ENCODE measurements at regions not wholly inside any gene's neighbourhood (a gene's known extent, or its start where the extent isn't known, plus 50 kb on each side); places are given as distances from the start of the nearest gene placed in this dataset.
"Not testable (repeated sequence)": the region's sequence is repeated elsewhere in the genome, so short reads cannot be mapped to it uniquely, and the experiment has no call there.

- no peak for DNase-seq (ENCODE audit: low read depth, low spot score)
Observed at GRCh38 chr10:52956461-52956860, 183.9 kb upstream of the MBL2 start.

GRCh38 chr10:52955337-52955736 lies 182.8 kb upstream of the MBL2 start:
- no peak for DNase-seq (ENCODE audit: low read depth, low spot score)

GRCh38 chr10:52954407-52954806 lies 181.8 kb upstream of the MBL2 start:
- no peak for DNase-seq (ENCODE audit: low read depth, low spot score)

- DNase-seq (ENCODE audit: low read depth, low spot score) = no peak
Observed at GRCh38 chr10:52952391-52953055, 179.9 kb upstream of the MBL2 start.

GRCh38 chr10:52951824-52952223 lies 179.2 kb upstream of the MBL2 start:
- no peak for DNase-seq (ENCODE audit: low read depth, low spot score)

GRCh38 chr10:52950578-52950977 lies 178.0 kb upstream of the MBL2 start:
- DNase-seq (ENCODE audit: low read depth, low spot score) = no peak

- DNase-seq (ENCODE audit: low read depth, low spot score) = no peak
Observed at GRCh38 chr10:52949899-52950298, 177.3 kb upstream of the MBL2 start.

- DNase-seq (ENCODE audit: low read depth, low spot score) = no peak
Observed at GRCh38 chr10:52946486-52946885, 173.9 kb upstream of the MBL2 start.

- DNase-seq (ENCODE audit: low read depth, low spot score) = not testable (repeated sequence)
Observed at GRCh38 chr10:52945521-52945920, 172.9 kb upstream of the MBL2 start.

- no peak for DNase-seq (ENCODE audit: low read depth, low spot score)
Observed at GRCh38 chr10:52940921-52941320, 168.3 kb upstream of the MBL2 start.

GRCh38 chr10:52939894-52940293 lies 167.3 kb upstream of the MBL2 start:
- no peak for DNase-seq (ENCODE audit: low read depth, low spot score)

- DNase-seq (ENCODE audit: low read depth, low spot score) = no peak
Observed at GRCh38 chr10:52933748-52934147, 161.2 kb upstream of the MBL2 start.

- DNase-seq (ENCODE audit: low read depth, low spot score) = no peak
Observed at GRCh38 chr10:52927678-52928077, 155.1 kb upstream of the MBL2 start.

GRCh38 chr10:52923520-52923919 lies 150.9 kb upstream of the MBL2 start:
- DNase-seq (ENCODE audit: low read depth, low spot score) = no peak

- no peak for DNase-seq (ENCODE audit: low read depth, low spot score)
Observed at GRCh38 chr10:52918714-52919305, 146.2 kb upstream of the MBL2 start.

- no peak for DNase-seq (ENCODE audit: low read depth, low spot score)
Observed at GRCh38 chr10:52915391-52915790, 142.8 kb upstream of the MBL2 start.

- no peak for DNase-seq (ENCODE audit: low read depth, low spot score)
Observed at GRCh38 chr10:52911163-52911562, 138.6 kb upstream of the MBL2 start.

GRCh38 chr10:52908478-52908877 lies 135.9 kb upstream of the MBL2 start:
- no peak for DNase-seq (ENCODE audit: low read depth, low spot score)

- DNase-seq (ENCODE audit: low read depth, low spot score) = no peak
Observed at GRCh38 chr10:52906046-52906445, 133.5 kb upstream of the MBL2 start.

GRCh38 chr10:52903397-52903938 lies 130.9 kb upstream of the MBL2 start:
- no peak for DNase-seq (ENCODE audit: low read depth, low spot score)

- no peak for DNase-seq (ENCODE audit: low read depth, low spot score)
Observed at GRCh38 chr10:52900593-52900992, 128.0 kb upstream of the MBL2 start.

GRCh38 chr10:52897162-52897561 lies 124.6 kb upstream of the MBL2 start:
- DNase-seq (ENCODE audit: low read depth, low spot score) = no peak

GRCh38 chr10:52895059-52895458 lies 122.5 kb upstream of the MBL2 start:
- peak; percentile 26 for DNase-seq (ENCODE audit: low read depth, low spot score)

All from smooth muscle cell of the brain vasculature (primary cell).